IMR-90 (cell line): ENCODE measurements at regions not wholly inside any gene's neighbourhood (a gene's known extent, or its start where the extent isn't known, plus 50 kb on each side); places are given as distances from the start of the nearest gene placed in this dataset.

ENCODE experiments used
- ATAC-seq: fragments of 200-7000 bp; cut with Tn5 transposase; 2 replicates; pipeline ENCODE4 v1.9.1; 2020; ENCODE audit warnings: low read depth, mild to moderate bottlenecking, moderate library complexity
- BruUV-seq: library from RNA; stranded (reverse); fragments of 400-500 nt; replicated peaks from 2 replicates; lab custom pipeline; 2021; lab: Mats Ljungman, UMichigan
- CTCF ChIA-PET: fragments of 300-600 bp; formaldehyde crosslinking; extraction: SDS; loops from one replicate; lab custom pipeline; 2021; ENCODE audit warnings: antibody characterized with exemption; lab: Yijun Ruan, JAX
- POLR2A ChIA-PET: fragments of 300-600 bp; sonication (Branson Sonifier 250); formaldehyde crosslinking; loops from one replicate; lab custom pipeline; 2022; ENCODE audit warnings: antibody characterized with exemption; ENCODE audit not compliant: unreplicated experiment; lab: Charles Lee
- DNase-seq: peaks from one replicate; pipeline ENCODE4 v3.0.0; 2013
- H2AFZ ChIP-seq: replicated peaks from 2 replicates; pipeline ENCODE3; 2013; ENCODE audit warnings: low read length, mild to moderate bottlenecking; ENCODE audit not compliant: poor library complexity
- H2AK5ac ChIP-seq: 2 replicates; pipeline ENCODE4 v1.6.1; 2013; ENCODE audit warnings: low read depth, low read length, inconsistent platforms
- H2AK9ac ChIP-seq: replicated peaks from 2 replicates; pipeline ENCODE3; 2013; ENCODE audit warnings: mild to moderate bottlenecking, low read depth, low read length, moderate library complexity; ENCODE audit not compliant: poor library complexity
- H2BK120ac ChIP-seq: 2 replicates; pipeline ENCODE4 v1.6.1; 2013; ENCODE audit warnings: low read depth, low read length, inconsistent platforms
- H2BK15ac ChIP-seq: 3 replicates; pipeline ENCODE4 v1.6.1; 2013; ENCODE audit warnings: low read depth, low read length, inconsistent platforms
- H2BK20ac ChIP-seq: 2 replicates; pipeline ENCODE4 v1.6.1; 2013; ENCODE audit warnings: low read depth, mild to moderate bottlenecking, inconsistent platforms, low read length, moderate library complexity
- H2BK5ac ChIP-seq: 2 replicates; pipeline ENCODE4 v1.6.1; 2013; ENCODE audit warnings: mild to moderate bottlenecking, low read depth, low read length, inconsistent platforms; ENCODE audit not compliant: poor library complexity, severe bottlenecking
- H3K14ac ChIP-seq: replicated peaks from 2 replicates; pipeline ENCODE4 v1.6.1; 2013; ENCODE audit warnings: low read depth, low read length, inconsistent platforms
- H3K18ac ChIP-seq: 2 replicates; pipeline ENCODE4 v1.6.1; 2013; ENCODE audit warnings: low read depth, low read length, control low read depth
- H3K23ac ChIP-seq: 2 replicates; pipeline ENCODE4 v1.6.1; 2013; ENCODE audit warnings: low read depth, low read length, inconsistent platforms
- H3K27ac ChIP-seq: 2 replicates; pipeline ENCODE4 v1.5.1; 2013; ENCODE audit warnings: mild to moderate bottlenecking, control low read depth, low read length; ENCODE audit not compliant: insufficient read depth
- H3K27me3 ChIP-seq: 2 replicates; pipeline ENCODE4 v1.6.1; 2013; ENCODE audit warnings: low read length; ENCODE audit not compliant: control insufficient read depth, insufficient read depth
- H3K36me3 ChIP-seq: 2 replicates; pipeline ENCODE4 v1.6.1; 2013; ENCODE audit warnings: low read length, mixed read lengths; ENCODE audit not compliant: control insufficient read depth, insufficient read depth
- H3K4ac ChIP-seq: 2 replicates; pipeline ENCODE4 v1.6.1; 2013; ENCODE audit warnings: low read depth, low read length, inconsistent platforms
- H3K4me1 ChIP-seq: 2 replicates; pipeline ENCODE4 v1.6.1; 2013; ENCODE audit warnings: low read length, mixed read lengths; ENCODE audit not compliant: control insufficient read depth, insufficient read depth
- H3K4me2 ChIP-seq: 2 replicates; pipeline ENCODE4 v1.6.1; 2013; ENCODE audit warnings: low read depth, mild to moderate bottlenecking, control low read depth, low read length, moderate library complexity
- H3K4me3 ChIP-seq: 2 replicates; pipeline ENCODE4 v1.5.1; 2013; ENCODE audit warnings: low read depth, mild to moderate bottlenecking, control low read depth, low read length, moderate library complexity; ENCODE audit not compliant: insufficient read depth
- H3K56ac ChIP-seq: 2 replicates; pipeline ENCODE4 v1.6.1; 2013; ENCODE audit warnings: low read length, inconsistent platforms; ENCODE audit not compliant: insufficient read depth; ENCODE audit errors: extremely low read depth
- H3K79me1 ChIP-seq, 2 experiments: 2 replicates each; pipeline ENCODE4 v1.6.1; 2013; ENCODE audit warnings: low read length in 2 of 2, inconsistent platforms in 1 of 2, low read depth in 1 of 2
- H3K9ac ChIP-seq: 2 replicates; pipeline ENCODE4 v1.6.1; 2013; ENCODE audit warnings: low read depth, low read length, control low read depth
- H3K9me1 ChIP-seq: 2 replicates; pipeline ENCODE4 v1.6.1; 2013; ENCODE audit warnings: low read length, inconsistent platforms; ENCODE audit not compliant: insufficient read depth
- H3K9me3 ChIP-seq: 2 replicates; pipeline ENCODE4 v1.6.1; 2013; ENCODE audit warnings: low read length; ENCODE audit not compliant: control insufficient read depth, insufficient read depth
- H4K20me1 ChIP-seq: 2 replicates; pipeline ENCODE4 v1.6.1; 2013; ENCODE audit warnings: low read length, inconsistent platforms; ENCODE audit not compliant: insufficient read depth
- H4K5ac ChIP-seq: 2 replicates; pipeline ENCODE4 v1.6.1; 2013; ENCODE audit warnings: mild to moderate bottlenecking, low read depth, low read length, control low read depth
- H4K8ac ChIP-seq, 2 experiments: 2 replicates each; pipeline ENCODE4 v1.6.1; 2013; ENCODE audit warnings: low read depth in 2 of 2, low read length in 2 of 2, control low read depth in 1 of 2, inconsistent platforms in 1 of 2
- H4K91ac ChIP-seq: 2 replicates; pipeline ENCODE4 v1.6.1; 2013; ENCODE audit warnings: low read depth, low read length, inconsistent platforms; ENCODE audit not compliant: insufficient read depth
- BHLHE40 ChIP-seq: fragments of 150-350 bp; IDR thresholded peaks from 2 replicates; pipeline ENCODE4 v1.6.1; 2016; ENCODE audit warnings: mild to moderate bottlenecking, low read depth, low read length
- FOS ChIP-seq: fragments of 150-350 bp; IDR thresholded peaks from 2 replicates; pipeline ENCODE4 v1.6.1; 2016; ENCODE audit warnings: low read depth, low read length
- MAZ ChIP-seq: IDR thresholded peaks from 2 replicates; pipeline ENCODE4 v1.6.1; 2012; ENCODE audit warnings: low read depth, mild to moderate bottlenecking, low read length, improper control_type of control experiment, moderate library complexity, borderline replicate concordance
- MXI1 ChIP-seq: IDR thresholded peaks from 2 replicates; pipeline ENCODE4 v1.6.1; 2012; ENCODE audit warnings: low read depth, mild to moderate bottlenecking, low read length, moderate library complexity, borderline replicate concordance
- RCOR1 ChIP-seq: IDR thresholded peaks from 2 replicates; pipeline ENCODE4 v1.6.1; 2012; ENCODE audit warnings: mild to moderate bottlenecking, low read length, improper control_type of control experiment; ENCODE audit not compliant: insufficient replicate concordance
- WGBS, 2 experiments: methylation state at CpG; one replicate each; pipeline versions ENCODE4 v1.1.5 to v1.1.7; 2013; ENCODE audit warnings: missing lambda C conversion rate in 2 of 2; ENCODE audit not compliant: insufficient read length in 1 of 2; ENCODE audit errors: extremely low coverage in 2 of 2; 5-methylcytosine and 5-hydroxymethylcytosine counted together
- dilution Hi-C: fragments of 300-500 bp; cut with HindIII; formaldehyde crosslinking; loops from one replicate; pipeline ENCODE4 v1.14.3; 2018; ENCODE audit warnings: low sequenced_read_pairs; ENCODE audit not compliant: unreplicated experiment
- in situ Hi-C: fragments of 300-500 bp; cut with MboI; formaldehyde crosslinking; loops from 3 replicates; pipeline ENCODE4 v1.14.3; 2019; ENCODE audit warnings: low sequenced_read_pairs, inconsistent platforms, mixed read lengths
- intact Hi-C: fragments of 100-400 bp; cut with micrococcal nuclease; formaldehyde crosslinking; loops from 2 replicates; pipeline ENCODE4 v1.10.0; 2022
- TF ChIP-seq, protein P1 (sequence below): conservative IDR thresholded peaks from 2 replicates; pipeline ENCODE4 v1.5.1; 2012; ENCODE audit warnings: mild to moderate bottlenecking, low read depth, low read length, improper control_type of control experiment

GRCh38 chr12:98418357-98419075, 96.9 kb upstream of the TMPO start:
- Histone ChIP-seq H2BK20ac (peak overlapping the region; percentile 91), H3K18ac (peak overlapping the region; percentile 73; the same call in 1 of the 2 replicates), H2AFZ (peak overlapping the region; percentile 85), H3K9ac (peak overlapping the region; percentile 56; the same call in 1 of the 2 replicates), H2BK5ac (peak overlapping the region; percentile 76), H4K91ac (peak overlapping the region; percentile 90), H3K14ac (peak overlapping the region; percentile 66), H3K4me1 (peaks cover 11% of the 10 kb centered on the region), H4K5ac (peak overlapping the region; percentile 59), H2AK9ac (peak overlapping the region; percentile 19), H3K23ac (peak overlapping the region; percentile 84), H2BK15ac (peak overlapping the region; percentile 60; the same call in 2 of the 3 replicates), H3K27ac (peak overlapping the region; percentile 74), H3K4me3 (peak overlapping the region; percentile 18; the same call in 1 of the 2 replicates), H3K4ac (peak overlapping the region; percentile 85), H4K20me1 (0 out of 2 replicates have a peak, but pooled peaks cover 4% of the 10 kb centered on the region), H3K36me3 (no peaks in the 10 kb centered on the region), H2AK5ac (peak overlapping the region; percentile 46; the same call in 1 of the 2 replicates), H3K56ac (peak overlapping the region; percentile 60; the same call in 1 of the 2 replicates), H4K8ac (peak overlapping the region; percentile 14 to 75; a peak in 3 of 4 replicates), H3K9me3 (no peaks in the 10 kb centered on the region), H2BK120ac (peak overlapping the region; percentile 92), H3K27me3 (no peaks in the 10 kb centered on the region), H3K4me2 (peak overlapping the region; percentile 93), H3K9me1 (peaks cover 12% of the 10 kb centered on the region), H3K79me1 (no peaks in the 10 kb centered on the region)
- DNase-seq = peak; percentile 93
- in situ Hi-C loops (loop anchor here (10.0 kb wide), 1 partner anchor 236 kb away; no protein-coding TSS in a partner anchor), dilution Hi-C loops (no loop called here), intact Hi-C loops (loop anchor here (1.0 to 5.0 kb wide), 2 partner anchors 85 to 114 kb away; no protein-coding TSS in a partner anchor)
- no peak for TF ChIP-seq BHLHE40
- TF ChIP-seq MAZ = peak; percentile 29; the same call in 1 of the 2 replicates
- TF ChIP-seq RCOR1 = peak; percentile 72
- TF ChIP-seq, protein P1, sequence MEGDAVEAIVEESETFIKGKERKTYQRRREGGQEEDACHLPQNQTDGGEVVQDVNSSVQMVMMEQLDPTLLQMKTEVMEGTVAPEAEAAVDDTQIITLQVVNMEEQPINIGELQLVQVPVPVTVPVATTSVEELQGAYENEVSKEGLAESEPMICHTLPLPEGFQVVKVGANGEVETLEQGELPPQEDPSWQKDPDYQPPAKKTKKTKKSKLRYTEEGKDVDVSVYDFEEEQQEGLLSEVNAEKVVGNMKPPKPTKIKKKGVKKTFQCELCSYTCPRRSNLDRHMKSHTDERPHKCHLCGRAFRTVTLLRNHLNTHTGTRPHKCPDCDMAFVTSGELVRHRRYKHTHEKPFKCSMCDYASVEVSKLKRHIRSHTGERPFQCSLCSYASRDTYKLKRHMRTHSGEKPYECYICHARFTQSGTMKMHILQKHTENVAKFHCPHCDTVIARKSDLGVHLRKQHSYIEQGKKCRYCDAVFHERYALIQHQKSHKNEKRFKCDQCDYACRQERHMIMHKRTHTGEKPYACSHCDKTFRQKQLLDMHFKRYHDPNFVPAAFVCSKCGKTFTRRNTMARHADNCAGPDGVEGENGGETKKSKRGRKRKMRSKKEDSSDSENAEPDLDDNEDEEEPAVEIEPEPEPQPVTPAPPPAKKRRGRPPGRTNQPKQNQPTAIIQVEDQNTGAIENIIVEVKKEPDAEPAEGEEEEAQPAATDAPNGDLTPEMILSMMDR = no peak
- TF ChIP-seq FOS = no peak
- TF ChIP-seq MXI1 = peak; percentile 88
- POLR2A ChIA-PET = interaction anchor here (0.5 kb wide), 2 partner anchors 100 to 180 kb away, joined by 4 to 6 read pairs; no protein-coding TSS in a partner anchor
- CTCF ChIA-PET = interaction anchor here (0.7 to 1.6 kb wide), 2 partner anchors 69 to 96 kb away, joined by 3 to 6 read pairs; no protein-coding TSS in a partner anchor
- BruUV-seq = no TSS peak
- 5% methylated on average over 4 of the region's 7 CpGs; no CpG with 5 or more reads in 1 of the 2 experiments for WGBS, 2 experiments
- ATAC-seq = peak; percentile 93
